ENCODE measurements at regions not wholly inside any gene's neighbourhood (a gene's known extent, or its start where the extent isn't known, plus 50 kb on each side); places are given as distances from the start of the nearest gene placed in this dataset.

GRCh38 chr6:144778056-144778455 is 492.9 kb downstream of the UTRN start:
- no peak for TF ChIP-seq CTCF (IDR thresholded peaks at IDR 0.05; ENCODE audit: low read length)
- no peak for TF ChIP-seq EZH2 (IDR thresholded peaks at IDR 0.05; ENCODE audit: borderline replicate concordance, low read length)

Data from OCI-LY1 (cell line).